HG03565 (cell line): ENCODE measurements at regions not wholly inside any gene's neighbourhood (a gene's known extent, or its start where the extent isn't known, plus 50 kb on each side); places are given as distances from the start of the nearest gene placed in this dataset.

Experiments used
- ATAC-seq: cut with Tn5 transposase; IDR thresholded peaks from one replicate; pipeline ENCODE4 v1.9.1; 2021; ENCODE audit warnings: mild to moderate bottlenecking, moderate library complexity; ENCODE audit not compliant: unreplicated experiment

- ATAC-seq, result no peak
Measured at GRCh38 chr14:98855926-98856715, 415.9 kb downstream of the BCL11B start.

DNA sequence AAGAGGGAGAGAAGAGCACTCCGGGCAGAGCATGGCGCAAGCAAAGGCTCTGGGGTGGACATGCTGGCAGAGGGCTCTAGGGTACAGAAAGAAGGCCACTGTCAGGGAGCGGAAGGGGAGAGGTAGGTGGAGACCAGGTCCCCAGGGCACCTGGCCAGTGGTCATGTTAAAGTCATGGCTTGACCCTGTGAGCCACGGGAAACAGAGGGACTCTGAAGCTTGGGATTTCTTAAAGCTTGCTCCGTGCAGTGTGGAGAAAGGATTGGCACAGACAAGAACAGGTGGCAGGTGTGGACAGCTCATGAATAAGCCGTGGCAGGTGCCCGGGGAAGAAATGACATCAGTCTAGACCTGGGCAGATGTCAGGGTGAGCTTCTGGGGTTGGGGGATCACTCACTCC is 413.8 kb downstream of the BCL11B start:
- ATAC-seq, result no peak

GRCh38 chr14:98858561-98858960 is 413.4 kb downstream of the BCL11B start:
- ATAC-seq, result no peak

DNA sequence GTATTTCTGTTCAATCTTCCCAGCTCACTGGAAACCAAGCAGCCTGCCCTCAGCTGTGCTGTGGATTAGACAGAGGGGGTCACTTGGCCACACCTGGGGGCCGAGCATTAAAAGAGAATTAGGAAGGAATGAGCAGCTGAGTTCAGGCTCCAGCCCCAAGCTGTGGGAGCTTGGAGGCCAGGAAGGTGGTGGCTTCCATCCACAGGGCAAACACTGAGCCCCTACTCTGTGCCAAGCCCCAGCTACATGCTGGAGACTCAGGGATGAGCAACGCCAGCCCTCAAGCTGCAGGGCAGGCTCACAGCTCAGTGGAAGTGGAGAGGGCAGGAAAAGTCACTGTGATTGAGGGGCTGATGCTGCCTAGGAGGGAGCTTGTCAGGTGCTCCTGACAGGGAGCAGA is 412.7 kb downstream of the BCL11B start:
- no peak for ATAC-seq

- ATAC-seq, result no peak
Measured at GRCh38 chr14:98864211-98864610, 407.8 kb downstream of the BCL11B start.

DNA sequence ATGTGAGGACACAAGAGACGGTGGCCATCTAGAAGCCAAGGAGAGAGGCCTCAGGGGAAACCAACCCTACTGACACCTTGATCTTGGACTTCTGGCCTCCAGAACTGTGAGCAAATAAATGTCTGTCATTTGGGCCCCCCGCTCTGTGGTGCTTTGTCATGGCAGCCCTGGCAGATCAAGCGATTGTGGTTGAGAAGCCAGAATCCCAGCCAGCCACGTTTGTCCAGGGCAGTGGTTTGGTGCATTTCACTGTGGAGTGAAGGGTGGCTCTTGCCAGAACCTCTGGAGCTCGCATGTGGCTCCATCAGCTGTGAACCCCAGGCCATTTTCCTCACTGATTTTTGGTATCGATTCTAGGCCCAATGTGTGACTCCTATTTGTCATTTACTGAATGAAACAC is 404.9 kb downstream of the BCL11B start:
- ATAC-seq, result no peak

- ATAC-seq, result no peak
Measured at GRCh38 chr14:98867726-98868125, 404.3 kb downstream of the BCL11B start.

DNA sequence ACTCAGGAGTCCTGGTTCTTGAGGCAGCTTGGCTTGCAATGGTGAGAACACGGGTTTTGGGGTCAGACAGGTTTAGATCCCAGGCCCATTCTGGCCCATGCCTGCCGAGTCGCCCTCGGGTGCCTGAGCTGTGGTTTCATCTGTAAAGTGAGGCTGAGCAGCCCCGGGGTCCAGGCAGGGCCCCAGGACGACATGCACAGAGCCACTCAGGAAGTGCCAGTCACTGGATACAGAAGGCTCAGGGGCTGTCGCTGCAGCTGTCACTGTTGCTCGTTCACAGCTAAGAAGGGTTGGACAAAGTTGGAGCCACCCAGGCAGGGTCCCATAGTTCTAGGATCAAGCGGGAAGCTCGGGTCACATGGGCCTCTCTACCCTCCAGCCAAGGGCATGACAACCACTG is 403.1 kb downstream of the BCL11B start:
- ATAC-seq, result no peak

GRCh38 chr14:98871796-98872195 is 400.2 kb downstream of the BCL11B start:
- ATAC-seq, result no peak

DNA sequence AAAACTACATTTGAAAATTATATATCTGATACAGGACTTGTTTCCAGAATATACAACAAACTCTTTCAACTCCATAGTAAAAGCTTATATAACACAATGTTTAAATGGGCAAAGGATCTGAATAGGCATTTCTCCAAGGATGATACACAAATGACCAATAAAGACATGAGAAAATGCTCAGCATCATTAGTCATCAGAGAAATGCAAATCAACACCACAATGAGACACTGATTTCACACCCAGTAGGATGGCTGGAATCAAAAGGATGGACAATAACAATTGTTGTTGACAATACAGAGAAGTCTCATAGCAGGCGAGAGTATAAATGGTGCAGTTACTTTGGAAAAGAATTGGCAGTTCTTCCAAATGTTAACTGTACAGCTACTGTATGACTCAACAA is 394.9 kb downstream of the BCL11B start:
- no peak for ATAC-seq

DNA sequence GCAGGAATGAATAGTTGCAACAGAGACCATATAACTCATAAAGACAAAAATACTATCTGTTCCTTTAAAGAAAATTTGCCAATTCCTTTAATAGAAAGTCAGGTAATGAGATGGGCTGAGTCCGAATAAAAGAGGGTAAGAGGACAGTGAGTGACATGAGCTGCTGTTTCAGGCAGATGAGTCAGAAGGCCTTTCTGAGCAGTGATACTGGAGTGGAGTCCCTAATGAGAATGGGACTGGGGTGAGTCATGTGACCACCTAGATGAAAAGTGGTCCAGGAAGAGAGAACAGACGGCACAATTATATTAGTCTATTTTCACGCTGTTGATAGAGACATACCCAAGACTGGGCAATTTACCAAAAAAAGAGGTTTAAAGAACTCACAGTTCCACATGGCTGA is 393.7 kb downstream of the BCL11B start:
- ATAC-seq, result no peak

DNA sequence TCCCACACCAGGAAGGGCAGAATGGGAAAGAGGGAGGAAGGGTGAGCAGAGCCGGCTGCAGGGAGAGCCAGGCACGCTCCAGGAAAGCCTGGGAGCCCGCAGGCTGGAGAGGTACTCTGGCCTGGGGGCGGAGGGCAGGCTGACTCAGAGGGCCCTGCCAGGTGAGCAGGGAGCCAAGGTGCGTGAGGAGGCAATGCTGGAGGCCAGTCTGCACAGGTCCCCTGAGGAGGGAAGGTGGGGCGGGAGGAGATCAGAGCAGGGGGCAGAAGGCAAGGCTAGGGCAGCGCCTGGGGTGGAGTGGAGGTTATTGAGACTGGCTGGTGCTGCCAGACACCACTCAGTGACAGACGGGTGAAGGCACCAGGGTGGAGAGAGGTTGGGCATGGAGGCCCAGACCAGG is 385.0 kb downstream of the BCL11B start:
- ATAC-seq, result no peak

DNA sequence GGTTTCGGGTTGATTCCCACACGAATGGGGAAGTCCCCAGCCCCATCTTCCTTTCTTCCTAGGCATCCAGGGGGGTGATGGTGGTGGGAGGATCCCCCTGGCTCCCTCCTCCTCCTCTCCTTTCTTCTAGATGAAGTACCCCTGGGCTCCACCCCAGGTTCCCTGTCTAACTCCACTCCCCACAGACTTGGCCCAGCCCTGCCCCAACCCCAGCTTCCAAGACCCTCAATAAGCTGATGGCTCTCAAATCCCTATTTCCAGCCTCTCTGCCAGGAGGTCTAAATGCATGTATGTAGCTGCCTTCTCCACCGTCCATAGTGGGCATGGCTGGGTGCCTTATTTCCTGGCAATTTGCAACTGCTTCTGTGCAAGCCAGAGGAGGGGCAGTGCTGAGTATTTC is 383.7 kb downstream of the BCL11B start:
- no peak for ATAC-seq

GRCh38 chr14:98888927-98889835 is 382.8 kb downstream of the BCL11B start:
- no peak for ATAC-seq

GRCh38 chr14:98889836-98890185 is 382.2 kb downstream of the BCL11B start:
- ATAC-seq, result no peak

DNA sequence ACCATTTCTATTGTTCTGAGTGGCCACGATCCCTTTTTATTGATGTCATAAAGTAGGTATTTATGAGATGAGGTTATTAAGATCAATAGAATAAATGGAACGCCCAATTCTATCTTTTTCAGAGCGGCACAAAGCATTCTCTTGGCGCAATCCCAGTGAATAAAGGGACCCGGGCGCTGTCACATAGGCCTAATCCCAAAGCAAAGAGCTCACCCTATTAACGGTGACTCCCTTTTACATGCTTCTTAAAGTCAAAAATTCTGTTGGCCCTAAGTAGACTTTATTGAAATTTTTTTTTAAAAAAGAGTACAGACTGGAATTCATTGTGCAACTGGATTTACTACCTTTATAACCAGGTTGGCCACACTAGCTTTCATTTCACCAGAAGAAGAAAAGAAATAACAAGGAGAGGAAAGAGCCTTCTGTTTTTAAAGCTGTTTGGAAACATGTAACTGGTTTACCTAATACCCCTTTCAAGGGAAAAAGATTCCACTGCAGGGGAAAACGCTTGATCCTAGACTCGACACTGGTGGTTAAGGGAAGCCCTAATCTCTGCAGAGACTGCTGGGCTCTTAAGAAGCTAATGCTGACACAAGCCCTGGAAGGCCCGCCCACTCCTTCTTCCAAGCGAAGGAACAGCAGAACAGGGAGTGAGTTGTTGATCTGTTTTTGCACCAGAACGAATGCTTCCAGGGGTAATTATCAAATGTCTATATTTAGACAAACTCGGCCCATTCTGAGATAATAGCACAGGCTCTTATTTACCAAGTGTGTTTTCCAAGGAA is 381.2 kb downstream of the BCL11B start:
- no peak for ATAC-seq

DNA sequence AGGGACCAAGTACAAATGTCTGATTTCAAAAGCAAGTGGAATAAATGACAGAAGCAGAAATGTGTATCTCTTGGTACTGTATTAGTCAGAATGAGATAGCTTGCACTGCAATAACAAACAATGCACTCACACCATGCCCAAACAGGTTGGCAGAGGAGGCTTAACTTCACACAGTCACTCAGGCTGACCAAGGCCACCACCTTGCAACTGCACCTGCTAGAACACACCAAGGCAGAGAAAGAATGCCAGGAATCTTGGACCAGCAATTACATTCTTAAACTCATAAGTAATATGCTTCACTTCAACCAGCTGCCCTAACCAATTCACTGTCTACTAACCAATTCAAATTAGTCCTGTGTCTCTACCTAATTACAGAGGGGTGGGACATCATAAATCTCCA is 378.3 kb downstream of the BCL11B start:
- ATAC-seq, result no peak

DNA sequence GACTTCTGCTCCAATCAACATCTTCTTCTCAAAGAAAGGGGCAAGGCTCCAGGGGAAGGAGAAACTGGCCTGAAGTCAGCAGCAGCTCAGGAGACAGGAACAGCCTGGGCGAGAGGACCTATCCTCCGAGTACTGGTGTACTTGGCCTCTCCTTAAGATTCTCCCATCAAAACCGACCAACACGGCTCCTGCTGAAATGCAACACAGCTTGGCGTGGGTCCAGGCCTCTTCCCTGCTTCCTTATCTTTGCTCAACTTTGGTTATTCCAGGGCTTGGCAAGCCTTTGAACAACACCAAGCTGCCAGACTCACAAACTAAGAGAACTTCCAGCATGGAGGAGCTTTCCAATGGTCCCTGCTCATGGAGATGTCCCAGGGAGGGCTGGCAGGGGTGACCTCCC is 377.4 kb downstream of the BCL11B start:
- ATAC-seq, result no peak

- no peak for ATAC-seq
Measured at GRCh38 chr14:98896449-98896848, 375.5 kb downstream of the BCL11B start.

- no peak for ATAC-seq
Measured at GRCh38 chr14:98897605-98898309, 374.2 kb downstream of the BCL11B start.

- no peak for ATAC-seq
Measured at GRCh38 chr14:98899441-98899840, 372.6 kb downstream of the BCL11B start.
